GM12872 (cell line): ENCODE measurements at regions not wholly inside any gene's neighbourhood (a gene's known extent, or its start where the extent isn't known, plus 50 kb on each side); places are given as distances from the start of the nearest gene placed in this dataset.

Source experiments
- TF ChIP-seq, protein P1 (sequence below): IDR thresholded peaks from 3 replicates; pipeline ENCODE4 v1.5.1; 2011; ENCODE audit warnings: low read depth, mild to moderate bottlenecking, low read length, moderate library complexity; ENCODE audit not compliant: insufficient read depth

DNA sequence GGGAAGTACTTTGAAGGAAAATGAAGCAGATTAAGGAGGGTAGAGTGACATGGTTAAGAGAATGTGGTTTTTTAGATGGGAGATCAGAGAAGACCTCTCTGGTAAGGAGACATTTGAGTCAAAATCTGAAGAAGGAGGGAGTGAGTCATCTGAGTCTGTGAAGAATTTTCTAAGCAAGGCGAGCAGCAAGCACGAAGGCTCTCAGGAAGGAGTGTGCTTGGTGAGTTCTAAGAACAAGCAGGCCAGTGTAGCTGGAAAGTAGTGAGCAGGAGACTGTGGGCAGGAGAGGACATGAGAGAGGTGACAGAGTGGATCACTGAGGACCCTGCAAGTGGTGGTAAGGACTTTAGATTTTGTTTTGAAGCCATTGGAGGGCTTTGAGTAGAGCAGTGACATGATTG, 76.3 kb upstream of the FUT8 start:
- TF ChIP-seq, protein P1, sequence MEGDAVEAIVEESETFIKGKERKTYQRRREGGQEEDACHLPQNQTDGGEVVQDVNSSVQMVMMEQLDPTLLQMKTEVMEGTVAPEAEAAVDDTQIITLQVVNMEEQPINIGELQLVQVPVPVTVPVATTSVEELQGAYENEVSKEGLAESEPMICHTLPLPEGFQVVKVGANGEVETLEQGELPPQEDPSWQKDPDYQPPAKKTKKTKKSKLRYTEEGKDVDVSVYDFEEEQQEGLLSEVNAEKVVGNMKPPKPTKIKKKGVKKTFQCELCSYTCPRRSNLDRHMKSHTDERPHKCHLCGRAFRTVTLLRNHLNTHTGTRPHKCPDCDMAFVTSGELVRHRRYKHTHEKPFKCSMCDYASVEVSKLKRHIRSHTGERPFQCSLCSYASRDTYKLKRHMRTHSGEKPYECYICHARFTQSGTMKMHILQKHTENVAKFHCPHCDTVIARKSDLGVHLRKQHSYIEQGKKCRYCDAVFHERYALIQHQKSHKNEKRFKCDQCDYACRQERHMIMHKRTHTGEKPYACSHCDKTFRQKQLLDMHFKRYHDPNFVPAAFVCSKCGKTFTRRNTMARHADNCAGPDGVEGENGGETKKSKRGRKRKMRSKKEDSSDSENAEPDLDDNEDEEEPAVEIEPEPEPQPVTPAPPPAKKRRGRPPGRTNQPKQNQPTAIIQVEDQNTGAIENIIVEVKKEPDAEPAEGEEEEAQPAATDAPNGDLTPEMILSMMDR = no peak

GRCh38 chr14:65339866-65340265, 72.7 kb upstream of the FUT8 start:
- TF ChIP-seq, protein P1 = no peak

DNA sequence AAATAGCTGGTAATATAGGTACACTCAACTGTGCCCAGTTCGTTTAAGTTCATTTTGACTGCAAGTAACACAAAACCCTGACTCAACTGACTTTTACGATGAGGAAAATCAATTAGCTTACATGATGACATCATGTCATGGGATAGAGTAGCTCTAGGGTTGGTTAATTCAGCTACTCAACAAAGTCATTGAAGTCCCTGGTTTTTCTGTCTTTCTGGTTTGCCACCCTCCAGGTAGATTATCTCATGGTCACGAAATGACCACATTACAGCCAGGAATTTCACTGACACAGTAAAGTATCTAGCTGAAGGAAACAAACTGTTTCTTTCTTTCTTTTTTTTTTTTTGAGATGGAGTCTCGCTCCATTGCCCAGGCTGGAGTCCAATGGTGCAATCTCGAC, 68.5 kb upstream of the FUT8 start:
- TF ChIP-seq, protein P1 = no peak

- TF ChIP-seq, protein P1 = no peak
These were observed 67.3 kb upstream of the FUT8 start for GRCh38 chr14:65345266-65345665.

DNA sequence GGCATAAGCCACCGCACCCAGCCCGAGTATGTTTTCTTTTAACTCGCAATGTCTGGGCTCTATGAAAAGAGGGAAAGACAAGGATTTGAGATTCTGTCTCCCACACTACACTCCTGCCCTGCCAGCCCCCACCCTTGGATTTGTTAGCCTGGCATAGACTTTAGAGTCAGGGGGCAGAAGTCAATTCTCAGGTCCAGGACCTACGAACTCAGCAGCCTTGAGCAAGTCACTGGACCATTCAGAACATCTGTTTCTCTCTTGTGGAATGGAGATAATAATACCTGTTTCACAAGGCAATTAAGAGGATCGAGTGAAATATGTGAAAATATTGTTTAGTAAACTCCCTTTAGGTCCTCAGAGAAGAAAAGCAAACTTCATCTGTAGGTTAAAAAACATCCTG, 66.1 kb upstream of the FUT8 start:
- TF ChIP-seq, protein P1 = no peak

DNA sequence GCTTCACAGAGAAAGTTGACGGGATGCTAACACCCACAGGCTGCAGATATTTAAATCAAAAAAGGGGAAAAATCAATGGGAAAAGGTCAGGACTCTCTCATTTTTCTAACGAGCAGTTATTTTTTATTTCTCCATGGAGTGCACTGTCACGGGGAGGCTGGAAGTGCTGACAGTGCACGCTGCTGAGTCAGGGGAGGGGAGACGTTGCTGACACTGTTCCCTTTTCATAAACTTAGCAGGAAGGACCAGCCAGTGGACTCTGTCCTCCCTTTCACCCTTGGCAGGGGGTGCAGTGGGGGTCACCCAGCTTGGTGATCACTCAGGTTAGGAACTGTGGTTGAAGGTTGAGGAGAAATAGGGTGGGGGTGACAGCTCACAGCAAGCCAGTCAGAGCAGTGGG, 65.6 kb upstream of the FUT8 start:
- TF ChIP-seq, protein P1 = no peak

DNA sequence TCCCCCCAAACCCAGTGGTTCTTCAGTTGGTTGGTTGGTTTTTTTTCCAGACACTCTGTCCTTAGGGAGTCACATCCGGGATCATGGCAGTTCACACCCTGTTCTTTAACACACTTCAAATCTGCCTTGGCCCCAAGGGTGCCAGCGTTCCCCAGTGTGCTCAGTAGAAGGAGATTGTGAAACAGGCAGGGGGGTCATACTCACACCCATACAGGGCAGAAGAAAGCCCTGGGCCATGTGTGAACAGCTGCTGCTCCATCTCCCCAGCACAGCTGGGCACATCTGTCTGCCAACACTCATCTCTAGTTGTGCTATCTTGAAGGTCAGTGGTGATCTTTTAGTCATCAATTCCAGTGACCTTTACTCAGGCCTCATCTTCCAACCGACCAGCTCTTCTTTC, 64.4 kb upstream of the FUT8 start:
- TF ChIP-seq, protein P1 = no peak

GRCh38 chr14:65349100-65349499, 63.4 kb upstream of the FUT8 start:
- TF ChIP-seq, protein P1 = no peak
